Neural cell (in vitro differentiated cells): ENCODE measurements at regions not wholly inside any gene's neighbourhood (a gene's known extent, or its start where the extent isn't known, plus 50 kb on each side); places are given as distances from the start of the nearest gene placed in this dataset.

ENCODE experiments used
- H2AFZ ChIP-seq: fragments of 200-600, 300-800 bp; sonication (generic), shearing (Covaris generic); 2 replicates; pipeline ENCODE4 v1.6.0; 2014; ENCODE audit warnings: low read depth, mild to moderate bottlenecking, antibody characterized with exemption, low read length, moderate library complexity
- H3F3A ChIP-seq: fragments of 200-600 bp; shearing (Covaris generic); 2 replicates; pipeline ENCODE4 v1.6.1; 2016; ENCODE audit warnings: mild to moderate bottlenecking, moderate library complexity, mixed read lengths, antibody characterized with exemption, low read length; ENCODE audit not compliant: insufficient read depth, poor library complexity, severe bottlenecking
- H3K27ac ChIP-seq: fragments of 200-600, 300-800 bp; sonication (generic), shearing (Covaris generic); 2 replicates; pipeline ENCODE4 v1.5.1; 2014; ENCODE audit warnings: mild to moderate bottlenecking, low read length, moderate library complexity
- H3K27me3 ChIP-seq: fragments of 300-800, 200-600 bp; sonication (generic), shearing (Covaris generic); 2 replicates; pipeline ENCODE4 v1.6.0; 2014; ENCODE audit warnings: mild to moderate bottlenecking, low read depth, low read length, moderate library complexity; ENCODE audit not compliant: insufficient read depth
- H3K36me3 ChIP-seq: fragments of 300-800, 200-600 bp; sonication (generic), shearing (Covaris generic); 2 replicates; pipeline ENCODE4 v1.5.1; 2014; ENCODE audit warnings: mild to moderate bottlenecking, antibody characterized with exemption, low read length, moderate library complexity; ENCODE audit not compliant: insufficient read depth
- H3K4me2 ChIP-seq: fragments of 300-800, 200-600 bp; sonication (generic), shearing (Covaris generic); 2 replicates; pipeline ENCODE4 v1.6.0; 2014; ENCODE audit warnings: mild to moderate bottlenecking, low read length
- H3K4me3 ChIP-seq: fragments of 300-800, 200-600 bp; sonication (generic), shearing (Covaris generic); 2 replicates; pipeline ENCODE4 v1.5.1; 2014; ENCODE audit warnings: mild to moderate bottlenecking, low read length, moderate library complexity
- H3K79me2 ChIP-seq: fragments of 200-600 bp; shearing (Covaris generic); replicated peaks from 2 replicates; pipeline ENCODE4 v1.6.0; 2014; ENCODE audit warnings: mild to moderate bottlenecking, low read length, moderate library complexity; ENCODE audit not compliant: insufficient read depth
- H3K9ac ChIP-seq: fragments of 300-800, 200-600 bp; sonication (generic), shearing (Covaris generic); 2 replicates; pipeline ENCODE4 v1.6.1; 2016; ENCODE audit warnings: mild to moderate bottlenecking, low read length, mixed read lengths
- H3K9me2 ChIP-seq: fragments of 200-600 bp; shearing (Covaris generic); 2 replicates; pipeline ENCODE4 v1.6.1; 2016; ENCODE audit warnings: mild to moderate bottlenecking, low read length, mixed read lengths; ENCODE audit not compliant: insufficient read depth
- H3K9me3 ChIP-seq: fragments of 200-600, 300-800 bp; sonication (generic), shearing (Covaris generic); 2 replicates; pipeline ENCODE4 v1.6.1; 2016; ENCODE audit warnings: mild to moderate bottlenecking, mixed run types, low read length, moderate library complexity, mixed read lengths
- H4K20me1 ChIP-seq: fragments of 200-600 bp; shearing (Covaris generic); 2 replicates; pipeline ENCODE4 v1.6.1; 2016; ENCODE audit warnings: mild to moderate bottlenecking, mixed run types; ENCODE audit not compliant: insufficient read depth
- CTCF ChIP-seq: fragments of 450-650 bp; IDR thresholded peaks from 2 replicates; pipeline ENCODE4 v1.5.1; 2014; ENCODE audit warnings: antibody characterized with exemption, mild to moderate bottlenecking, moderate library complexity; ENCODE audit not compliant: poor library complexity, severe bottlenecking
- EP300 ChIP-seq: fragments of 450-650 bp; conservative IDR thresholded peaks from 2 replicates; pipeline ENCODE4 v1.6.1; 2014; ENCODE audit warnings: antibody characterized with exemption, mild to moderate bottlenecking, moderate library complexity; ENCODE audit not compliant: poor library complexity, severe bottlenecking
- EZH2 ChIP-seq: fragments of 200-600, 300-800 bp; shearing (Covaris generic), sonication (generic); IDR thresholded peaks from 2 replicates; pipeline ENCODE4 v1.6.1; 2014; ENCODE audit warnings: antibody characterized with exemption, low read length, borderline replicate concordance, mild to moderate bottlenecking; ENCODE audit not compliant: insufficient read depth, poor library complexity, severe bottlenecking
- MXI1 ChIP-seq: fragments of 450-650 bp; conservative IDR thresholded peaks from 2 replicates; pipeline ENCODE4 v1.6.1; 2014; ENCODE audit warnings: antibody characterized with exemption, mild to moderate bottlenecking; ENCODE audit not compliant: poor library complexity, severe bottlenecking
- POLR2AphosphoS5 ChIP-seq: IDR thresholded peaks from 2 replicates; pipeline ENCODE4 v1.6.1; 2012
- RAD21 ChIP-seq: fragments of 450-650 bp; conservative IDR thresholded peaks from 2 replicates; pipeline ENCODE4 v1.6.1; 2014; ENCODE audit warnings: antibody characterized with exemption, mild to moderate bottlenecking, moderate library complexity
- SMC3 ChIP-seq: fragments of 450-650 bp; conservative IDR thresholded peaks from 2 replicates; pipeline ENCODE4 v1.6.1; 2014; ENCODE audit warnings: antibody characterized with exemption, mild to moderate bottlenecking, moderate library complexity; ENCODE audit not compliant: poor library complexity
- TAF1 ChIP-seq: IDR thresholded peaks from 2 replicates; pipeline ENCODE4 v1.6.1; 2012; ENCODE audit warnings: low read depth
- TF ChIP-seq, protein P1 (sequence below): IDR thresholded peaks from 2 replicates; pipeline ENCODE4 v1.6.1; 2012; ENCODE audit warnings: borderline replicate concordance

DNA sequence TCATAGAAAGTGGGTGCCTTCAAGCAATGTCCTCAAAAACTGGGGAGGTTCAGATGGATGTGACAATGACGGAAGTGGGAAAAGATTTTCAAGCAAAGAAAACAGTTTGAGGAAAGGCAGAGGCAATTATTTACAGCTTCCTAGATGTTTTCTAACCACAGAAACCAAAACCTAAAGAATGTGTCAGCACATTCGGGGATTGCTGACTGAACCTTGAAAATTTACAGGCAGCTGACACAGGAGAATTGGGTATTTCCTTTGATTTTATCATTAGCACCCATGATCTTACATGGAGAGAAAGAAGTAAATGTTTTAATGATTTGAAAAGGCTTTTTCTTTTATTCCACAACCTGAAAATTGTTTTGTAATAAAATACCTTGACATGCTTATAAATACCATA, 369.0 kb downstream of the ACTL7B start:
- Histone ChIP-seq H3K4me2 (no peak overlapping the region), H3F3A (no peaks in the 10 kb centered on the region), H3K9ac (no peak overlapping the region), H4K20me1 (no peaks in the 10 kb centered on the region), H3K9me3 (no peaks in the 10 kb centered on the region), H3K36me3 (no peaks in the 10 kb centered on the region), H3K4me3 (no peak overlapping the region), H3K79me2 (no peaks in the 10 kb centered on the region), H3K27me3 (no peaks in the 10 kb centered on the region), H3K27ac (no peak overlapping the region), H3K9me2 (no peaks in the 10 kb centered on the region), H2AFZ (no peak overlapping the region)
- TF ChIP-seq TAF1: no peak
- TF ChIP-seq, protein P1, sequence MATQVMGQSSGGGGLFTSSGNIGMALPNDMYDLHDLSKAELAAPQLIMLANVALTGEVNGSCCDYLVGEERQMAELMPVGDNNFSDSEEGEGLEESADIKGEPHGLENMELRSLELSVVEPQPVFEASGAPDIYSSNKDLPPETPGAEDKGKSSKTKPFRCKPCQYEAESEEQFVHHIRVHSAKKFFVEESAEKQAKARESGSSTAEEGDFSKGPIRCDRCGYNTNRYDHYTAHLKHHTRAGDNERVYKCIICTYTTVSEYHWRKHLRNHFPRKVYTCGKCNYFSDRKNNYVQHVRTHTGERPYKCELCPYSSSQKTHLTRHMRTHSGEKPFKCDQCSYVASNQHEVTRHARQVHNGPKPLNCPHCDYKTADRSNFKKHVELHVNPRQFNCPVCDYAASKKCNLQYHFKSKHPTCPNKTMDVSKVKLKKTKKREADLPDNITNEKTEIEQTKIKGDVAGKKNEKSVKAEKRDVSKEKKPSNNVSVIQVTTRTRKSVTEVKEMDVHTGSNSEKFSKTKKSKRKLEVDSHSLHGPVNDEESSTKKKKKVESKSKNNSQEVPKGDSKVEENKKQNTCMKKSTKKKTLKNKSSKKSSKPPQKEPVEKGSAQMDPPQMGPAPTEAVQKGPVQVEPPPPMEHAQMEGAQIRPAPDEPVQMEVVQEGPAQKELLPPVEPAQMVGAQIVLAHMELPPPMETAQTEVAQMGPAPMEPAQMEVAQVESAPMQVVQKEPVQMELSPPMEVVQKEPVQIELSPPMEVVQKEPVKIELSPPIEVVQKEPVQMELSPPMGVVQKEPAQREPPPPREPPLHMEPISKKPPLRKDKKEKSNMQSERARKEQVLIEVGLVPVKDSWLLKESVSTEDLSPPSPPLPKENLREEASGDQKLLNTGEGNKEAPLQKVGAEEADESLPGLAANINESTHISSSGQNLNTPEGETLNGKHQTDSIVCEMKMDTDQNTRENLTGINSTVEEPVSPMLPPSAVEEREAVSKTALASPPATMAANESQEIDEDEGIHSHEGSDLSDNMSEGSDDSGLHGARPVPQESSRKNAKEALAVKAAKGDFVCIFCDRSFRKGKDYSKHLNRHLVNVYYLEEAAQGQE: no peak
- no peak for TF ChIP-seq POLR2AphosphoS5
- no peak for TF ChIP-seq CTCF
- no peak for TF ChIP-seq EP300
- no peak for TF ChIP-seq RAD21
- no peak for TF ChIP-seq MXI1
- no peak for TF ChIP-seq EZH2
- no peak for TF ChIP-seq SMC3

DNA sequence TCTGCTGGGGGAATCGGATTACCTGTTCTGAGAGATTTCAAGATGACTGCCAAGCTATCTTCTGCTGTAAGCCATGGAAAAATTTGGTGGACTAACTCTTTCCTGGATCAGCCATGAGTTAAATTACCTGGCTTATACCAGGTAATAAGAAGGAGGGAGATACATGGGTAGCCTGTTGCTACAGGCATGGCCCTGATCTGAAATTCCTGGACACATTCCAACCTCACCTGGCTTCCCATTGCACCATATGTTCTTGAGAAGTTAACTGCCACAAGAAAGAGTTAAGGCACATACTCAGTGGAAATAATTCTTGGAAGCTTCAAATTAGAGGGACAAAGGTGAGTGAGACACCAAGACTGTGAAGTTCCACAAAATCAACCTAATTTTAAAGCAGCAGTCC, 371.3 kb downstream of the ACTL7B start:
- H2AFZ ChIP-seq: no peak overlapping the region
- no peaks in the 10 kb centered on the region for H3K79me2 ChIP-seq
- no peak overlapping the region for H3K4me3 ChIP-seq
- H3K36me3 ChIP-seq: no peaks in the 10 kb centered on the region
- H3K4me2 ChIP-seq: no peak overlapping the region
- H3K9me3 ChIP-seq: no peaks in the 10 kb centered on the region
- no peaks in the 10 kb centered on the region for H3K27me3 ChIP-seq
- H3K27ac ChIP-seq: no peak overlapping the region
- TF ChIP-seq MXI1 (no peak), RAD21 (no peak), SMC3 (no peak), EZH2 (no peak), CTCF (no peak), EP300 (no peak), TAF1 (no peak), POLR2AphosphoS5 (no peak)
- TF ChIP-seq, protein P1: no peak
- H3F3A ChIP-seq: no peaks in the 10 kb centered on the region
- H3K9ac ChIP-seq: no peak overlapping the region
- no peaks in the 10 kb centered on the region for H3K9me2 ChIP-seq
- H4K20me1 ChIP-seq: no peaks in the 10 kb centered on the region
